GM12874 (cell line): ENCODE measurements at regions not wholly inside any gene's neighbourhood (a gene's known extent, or its start where the extent isn't known, plus 50 kb on each side); places are given as distances from the start of the nearest gene placed in this dataset.

Experiments used
- CTCF ChIP-seq: IDR thresholded peaks from 2 replicates; pipeline ENCODE4 v1.5.1; 2011; ENCODE audit warnings: low read depth, mild to moderate bottlenecking, control low read depth, low read length, moderate library complexity; ENCODE audit not compliant: insufficient read depth

GRCh38 chr1:19554090-19554489 lies 68.8 kb upstream of the CAPZB start:
- TF ChIP-seq CTCF, result no peak

GRCh38 chr1:19552291-19553010 lies 67.1 kb upstream of the CAPZB start:
- TF ChIP-seq CTCF, result no peak

- TF ChIP-seq CTCF, result no peak
These were observed 62.5 kb upstream of the CAPZB start for GRCh38 chr1:19547814-19548213.

GRCh38 chr1:19536519-19536918 lies 51.2 kb upstream of the CAPZB start:
- TF ChIP-seq CTCF, result no peak

- no peak for TF ChIP-seq CTCF
These were observed 49.9 kb upstream of the CAPZB start for GRCh38 chr1:19535214-19535613.
